ENCODE measurements at regions not wholly inside any gene's neighbourhood (a gene's known extent, or its start where the extent isn't known, plus 50 kb on each side); places are given as distances from the start of the nearest gene placed in this dataset.

DNA sequence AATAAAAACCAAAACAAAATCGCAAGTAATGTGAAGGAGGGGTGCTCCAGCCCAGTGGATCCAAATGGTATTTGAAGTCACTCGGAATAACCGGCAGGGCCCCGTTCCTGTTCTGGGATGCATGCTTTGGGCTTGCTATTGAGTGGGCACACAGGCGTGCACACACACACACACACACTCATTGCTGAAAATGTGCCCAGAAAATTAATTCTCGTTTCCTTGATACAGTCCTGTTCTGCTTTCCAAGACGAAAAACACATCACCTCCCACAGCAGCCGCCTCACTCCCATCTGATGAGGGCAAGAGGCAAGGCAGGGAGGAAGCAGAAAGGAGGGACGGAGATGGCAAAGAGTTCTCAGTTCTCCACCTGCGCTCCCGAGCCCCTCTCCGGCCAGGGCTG lies 62.2 kb upstream of the SDK2 start:
- TF ChIP-seq, protein P1, sequence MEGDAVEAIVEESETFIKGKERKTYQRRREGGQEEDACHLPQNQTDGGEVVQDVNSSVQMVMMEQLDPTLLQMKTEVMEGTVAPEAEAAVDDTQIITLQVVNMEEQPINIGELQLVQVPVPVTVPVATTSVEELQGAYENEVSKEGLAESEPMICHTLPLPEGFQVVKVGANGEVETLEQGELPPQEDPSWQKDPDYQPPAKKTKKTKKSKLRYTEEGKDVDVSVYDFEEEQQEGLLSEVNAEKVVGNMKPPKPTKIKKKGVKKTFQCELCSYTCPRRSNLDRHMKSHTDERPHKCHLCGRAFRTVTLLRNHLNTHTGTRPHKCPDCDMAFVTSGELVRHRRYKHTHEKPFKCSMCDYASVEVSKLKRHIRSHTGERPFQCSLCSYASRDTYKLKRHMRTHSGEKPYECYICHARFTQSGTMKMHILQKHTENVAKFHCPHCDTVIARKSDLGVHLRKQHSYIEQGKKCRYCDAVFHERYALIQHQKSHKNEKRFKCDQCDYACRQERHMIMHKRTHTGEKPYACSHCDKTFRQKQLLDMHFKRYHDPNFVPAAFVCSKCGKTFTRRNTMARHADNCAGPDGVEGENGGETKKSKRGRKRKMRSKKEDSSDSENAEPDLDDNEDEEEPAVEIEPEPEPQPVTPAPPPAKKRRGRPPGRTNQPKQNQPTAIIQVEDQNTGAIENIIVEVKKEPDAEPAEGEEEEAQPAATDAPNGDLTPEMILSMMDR (IDR thresholded peaks at IDR 0.05) = no peak
- TF ChIP-seq POLR2A (IDR thresholded peaks at IDR 0.05) = no peak

All from right lobe of liver (tissue), 4 donors.